ENCODE measurements at regions not wholly inside any gene's neighbourhood (a gene's known extent, or its start where the extent isn't known, plus 50 kb on each side); places are given as distances from the start of the nearest gene placed in this dataset.
A peak's percentile ranks its signal among the peaks of the same experiment; 100 is the strongest.

DNA sequence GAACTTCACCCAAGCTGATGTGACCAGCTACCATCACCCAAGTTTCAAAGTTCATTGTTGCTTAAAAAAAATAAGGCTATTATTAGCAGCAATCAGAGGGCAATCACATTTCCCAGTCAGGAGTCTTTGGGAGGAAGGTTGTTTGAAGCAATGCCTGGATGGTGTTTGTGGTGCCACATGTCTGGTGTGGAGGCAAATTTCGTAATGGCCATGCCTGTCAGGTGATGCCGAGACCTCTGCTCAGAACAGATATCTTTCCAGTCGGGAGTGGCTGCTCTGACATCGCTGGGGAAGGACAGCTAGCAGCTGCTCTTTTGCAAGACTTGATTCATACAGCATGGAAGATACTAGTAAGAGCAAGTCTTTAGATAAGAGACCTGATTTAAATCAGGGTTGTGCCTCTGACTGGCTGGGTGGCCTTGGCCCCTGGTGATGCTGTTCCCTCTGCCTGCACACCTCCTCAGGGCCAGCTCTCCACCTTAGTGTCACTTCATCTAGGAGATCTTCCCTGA lies 187.8 kb upstream of the JUN start (continued):
- TF ChIP-seq SRSF3 (IDR thresholded peaks at IDR 0.05; ENCODE audit: insufficient read depth, low read length) (no peak), MITF (IDR thresholded peaks at IDR 0.05) (peak; percentile 56; the same call in 1 of the 2 replicates), CLOCK (CRISPR knock-in tag; IDR thresholded peaks at IDR 0.05; ENCODE audit: borderline replicate concordance) (no peak), POLR3A (IDR thresholded peaks at IDR 0.05; ENCODE audit: borderline replicate concordance, extremely low read depth, insufficient read depth, insufficient read length) (no peak), TAF15 (IDR thresholded peaks at IDR 0.05; ENCODE audit: low read depth, low read length) (no peak), IFI16 (CRISPR knock-in tag; IDR thresholded peaks at IDR 0.05) (no peak), ZNF239 (CRISPR knock-in tag; IDR thresholded peaks at IDR 0.05) (0 out of 2 replicates have a peak, but pooled peaks have one; percentile 22), SRSF9 (IDR thresholded peaks at IDR 0.05; ENCODE audit: borderline replicate concordance, low read depth, low read length) (no peak), HLTF (IDR thresholded peaks at IDR 0.05) (no peak), ZNF274 (IDR thresholded peaks at IDR 0.05; ENCODE audit: borderline replicate concordance, low read depth, low read length) (no peak), MIER1 (IDR thresholded peaks at IDR 0.05; ENCODE audit: low read depth) (no peak), CHD2 (IDR thresholded peaks at IDR 0.05; ENCODE audit: low read depth, low read length) (no peak), SIRT6 (IDR thresholded peaks at IDR 0.05; ENCODE audit: low read depth, low read length) (no peak), PYGO2 (tag; IDR thresholded peaks at IDR 0.05) (no peak), ZNF253 (CRISPR knock-in tag; conservative IDR thresholded peaks at IDR 0.05) (no peak), HMBOX1 (IDR thresholded peaks at IDR 0.05) (peak; percentile 45; the same call in 1 of the 2 replicates), CBX2 (IDR thresholded peaks at IDR 0.05; ENCODE audit: insufficient read depth, low read length, poor library complexity, severe bottlenecking) (no peak), CBX8 (IDR thresholded peaks at IDR 0.05; ENCODE audit: borderline replicate concordance, extremely low read depth, low read depth, low read length, poor library complexity, severe bottlenecking) (no peak), ZFP36 (IDR thresholded peaks at IDR 0.05; ENCODE audit: low read depth, low read length, partially characterized antibody) (no peak)
- TF ChIP-seq, protein P1, sequence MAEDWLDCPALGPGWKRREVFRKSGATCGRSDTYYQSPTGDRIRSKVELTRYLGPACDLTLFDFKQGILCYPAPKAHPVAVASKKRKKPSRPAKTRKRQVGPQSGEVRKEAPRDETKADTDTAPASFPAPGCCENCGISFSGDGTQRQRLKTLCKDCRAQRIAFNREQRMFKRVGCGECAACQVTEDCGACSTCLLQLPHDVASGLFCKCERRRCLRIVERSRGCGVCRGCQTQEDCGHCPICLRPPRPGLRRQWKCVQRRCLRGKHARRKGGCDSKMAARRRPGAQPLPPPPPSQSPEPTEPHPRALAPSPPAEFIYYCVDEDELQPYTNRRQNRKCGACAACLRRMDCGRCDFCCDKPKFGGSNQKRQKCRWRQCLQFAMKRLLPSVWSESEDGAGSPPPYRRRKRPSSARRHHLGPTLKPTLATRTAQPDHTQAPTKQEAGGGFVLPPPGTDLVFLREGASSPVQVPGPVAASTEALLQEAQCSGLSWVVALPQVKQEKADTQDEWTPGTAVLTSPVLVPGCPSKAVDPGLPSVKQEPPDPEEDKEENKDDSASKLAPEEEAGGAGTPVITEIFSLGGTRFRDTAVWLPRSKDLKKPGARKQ (CRISPR knock-in tag; IDR thresholded peaks at IDR 0.05) = no peak
- TF ChIP-seq, protein P2, sequence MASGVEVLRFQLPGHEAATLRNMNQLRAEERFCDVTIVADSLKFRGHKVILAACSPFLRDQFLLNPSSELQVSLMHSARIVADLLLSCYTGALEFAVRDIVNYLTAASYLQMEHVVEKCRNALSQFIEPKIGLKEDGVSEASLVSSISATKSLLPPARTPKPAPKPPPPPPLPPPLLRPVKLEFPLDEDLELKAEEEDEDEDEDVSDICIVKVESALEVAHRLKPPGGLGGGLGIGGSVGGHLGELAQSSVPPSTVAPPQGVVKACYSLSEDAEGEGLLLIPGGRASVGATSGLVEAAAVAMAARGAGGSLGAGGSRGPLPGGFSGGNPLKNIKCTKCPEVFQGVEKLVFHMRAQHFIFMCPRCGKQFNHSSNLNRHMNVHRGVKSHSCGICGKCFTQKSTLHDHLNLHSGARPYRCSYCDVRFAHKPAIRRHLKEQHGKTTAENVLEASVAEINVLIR (CRISPR knock-in tag; IDR thresholded peaks at IDR 0.05) = no peak
